ENCODE measurements at regions not wholly inside any gene's neighbourhood (a gene's known extent, or its start where the extent isn't known, plus 50 kb on each side); places are given as distances from the start of the nearest gene placed in this dataset.

DNA sequence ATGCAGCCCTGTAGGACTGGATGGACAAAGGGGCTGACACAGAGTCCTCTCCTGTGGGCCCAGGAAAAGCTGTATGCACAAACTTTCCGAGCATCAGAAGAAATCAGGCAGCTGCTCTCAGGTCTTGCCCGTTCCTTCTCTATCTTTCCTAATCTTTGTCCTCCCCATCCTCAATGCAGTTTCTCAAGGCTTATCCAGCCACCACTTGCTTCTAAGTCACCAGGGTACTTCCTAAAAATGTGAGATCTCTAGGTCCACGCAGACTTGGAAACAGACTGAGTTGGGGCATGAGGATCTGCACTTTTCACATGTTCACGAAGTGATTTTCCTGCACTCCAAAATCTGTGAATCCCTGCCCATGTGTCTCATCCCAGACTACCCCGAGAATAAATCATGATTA is 394.5 kb upstream of the SLC35B3 start:
- no peak for TF ChIP-seq BHLHE40 (IDR thresholded peaks at IDR 0.05; ENCODE audit: low read depth, low read length)
- no peak for TF ChIP-seq CTCF (conservative IDR thresholded peaks at IDR 0.05; ENCODE audit: low read depth, low read length)
- no peak for TF ChIP-seq RAD21 (IDR thresholded peaks at IDR 0.05; ENCODE audit: low read length)
- TF ChIP-seq CEBPB (IDR thresholded peaks at IDR 0.05; ENCODE audit: low read depth, low read length) = no peak
- TF ChIP-seq POLR2A (IDR thresholded peaks at IDR 0.05; ENCODE audit: low read depth, low read length) = no peak
- TF ChIP-seq CHD1 (IDR thresholded peaks at IDR 0.05; ENCODE audit: low read depth, low read length) = no peak
- no peak for TF ChIP-seq MAZ (IDR thresholded peaks at IDR 0.05; ENCODE audit: borderline replicate concordance, low read depth, low read length)
- no peak for TF ChIP-seq MXI1 (IDR thresholded peaks at IDR 0.05; ENCODE audit: borderline replicate concordance, low read depth, low read length)
- TF ChIP-seq MAFK (IDR thresholded peaks at IDR 0.05; ENCODE audit: low read depth, low read length) = no peak
- TF ChIP-seq SMC3 (IDR thresholded peaks at IDR 0.05; ENCODE audit: low read depth, low read length) = no peak
- TF ChIP-seq, protein P1, sequence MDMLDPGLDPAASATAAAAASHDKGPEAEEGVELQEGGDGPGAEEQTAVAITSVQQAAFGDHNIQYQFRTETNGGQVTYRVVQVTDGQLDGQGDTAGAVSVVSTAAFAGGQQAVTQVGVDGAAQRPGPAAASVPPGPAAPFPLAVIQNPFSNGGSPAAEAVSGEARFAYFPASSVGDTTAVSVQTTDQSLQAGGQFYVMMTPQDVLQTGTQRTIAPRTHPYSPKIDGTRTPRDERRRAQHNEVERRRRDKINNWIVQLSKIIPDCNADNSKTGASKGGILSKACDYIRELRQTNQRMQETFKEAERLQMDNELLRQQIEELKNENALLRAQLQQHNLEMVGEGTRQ (IDR thresholded peaks at IDR 0.05; ENCODE audit: low read depth, low read length) = no peak
